HCT116 (cell line): ENCODE measurements at regions not wholly inside any gene's neighbourhood (a gene's known extent, or its start where the extent isn't known, plus 50 kb on each side); places are given as distances from the start of the nearest gene placed in this dataset.

Source experiments
- CEBPB ChIP-seq: IDR thresholded peaks from 2 replicates; pipeline ENCODE4 v1.6.1; 2012; ENCODE audit warnings: low read depth
- EZH2phosphoT487 ChIP-seq: fragments of 200-600 bp; IDR thresholded peaks from 2 replicates; pipeline ENCODE4 v1.6.1; 2018; ENCODE audit warnings: antibody characterized with exemption, borderline replicate concordance
- JUND ChIP-seq: IDR thresholded peaks from 2 replicates; pipeline ENCODE4 v1.6.1; 2012
- POLR2A ChIP-seq: IDR thresholded peaks from 2 replicates; pipeline ENCODE4 v1.7.0; 2011; ENCODE audit warnings: borderline replicate concordance; ENCODE audit not compliant: insufficient read depth, insufficient read length; ENCODE audit errors: extremely low read depth
- POLR2AphosphoS5 ChIP-seq: IDR thresholded peaks from 2 replicates; pipeline ENCODE4 v1.6.1; 2011; ENCODE audit warnings: mild to moderate bottlenecking, low read depth, low read length, moderate library complexity
- TF ChIP-seq, protein P1 (sequence below), 3 experiments: fragments of 200-600 bp in 1 of 3; sonication (generic) in 1 of 3; IDR thresholded peaks in 2 of 3; conservative IDR thresholded peaks in 1 of 3; 2 replicates each; pipeline ENCODE4 v1.5.1; 2012 to 2017; ENCODE audit warnings: low read depth in 2 of 3, low read length in 2 of 3, antibody characterized with exemption in 1 of 3, borderline replicate concordance in 1 of 3, control low read depth in 1 of 3, mild to moderate bottlenecking in 1 of 3, mixed read lengths in 1 of 3, mixed run types in 1 of 3, moderate library complexity in 1 of 3; ENCODE audit not compliant: insufficient read depth in 1 of 3

DNA sequence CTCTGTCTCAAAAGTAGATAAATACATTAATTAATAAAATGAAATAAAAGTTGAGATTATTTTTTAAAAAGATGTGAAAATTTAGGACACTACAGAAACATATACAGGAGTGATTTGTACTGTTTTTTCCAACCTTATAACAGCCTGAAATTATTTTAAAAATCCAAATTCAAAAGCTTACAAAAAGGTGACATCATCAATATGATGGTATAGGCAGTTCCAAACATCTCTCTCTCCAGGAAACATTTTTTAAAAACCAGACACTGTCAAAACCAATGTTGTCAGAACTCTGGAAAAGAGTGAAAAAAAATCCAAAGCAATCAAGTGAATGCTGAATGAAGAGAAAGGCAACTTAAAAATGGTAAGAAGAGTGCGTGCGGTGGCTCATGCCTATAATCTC, 76.7 kb downstream of the HHEX start:
- TF ChIP-seq, protein P1, sequence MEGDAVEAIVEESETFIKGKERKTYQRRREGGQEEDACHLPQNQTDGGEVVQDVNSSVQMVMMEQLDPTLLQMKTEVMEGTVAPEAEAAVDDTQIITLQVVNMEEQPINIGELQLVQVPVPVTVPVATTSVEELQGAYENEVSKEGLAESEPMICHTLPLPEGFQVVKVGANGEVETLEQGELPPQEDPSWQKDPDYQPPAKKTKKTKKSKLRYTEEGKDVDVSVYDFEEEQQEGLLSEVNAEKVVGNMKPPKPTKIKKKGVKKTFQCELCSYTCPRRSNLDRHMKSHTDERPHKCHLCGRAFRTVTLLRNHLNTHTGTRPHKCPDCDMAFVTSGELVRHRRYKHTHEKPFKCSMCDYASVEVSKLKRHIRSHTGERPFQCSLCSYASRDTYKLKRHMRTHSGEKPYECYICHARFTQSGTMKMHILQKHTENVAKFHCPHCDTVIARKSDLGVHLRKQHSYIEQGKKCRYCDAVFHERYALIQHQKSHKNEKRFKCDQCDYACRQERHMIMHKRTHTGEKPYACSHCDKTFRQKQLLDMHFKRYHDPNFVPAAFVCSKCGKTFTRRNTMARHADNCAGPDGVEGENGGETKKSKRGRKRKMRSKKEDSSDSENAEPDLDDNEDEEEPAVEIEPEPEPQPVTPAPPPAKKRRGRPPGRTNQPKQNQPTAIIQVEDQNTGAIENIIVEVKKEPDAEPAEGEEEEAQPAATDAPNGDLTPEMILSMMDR (IDR thresholded peaks at IDR 0.05 in 2 of 3, conservative IDR thresholded peaks at IDR 0.05 in 1 of 3; ENCODE audit: borderline replicate concordance in 1 of 3, insufficient read depth in 1 of 3, low read depth in 2 of 3, low read length in 2 of 3): no peak
- TF ChIP-seq EZH2phosphoT487 (no peak), POLR2AphosphoS5 (no peak), CEBPB (no peak), JUND (no peak), POLR2A (no peak)
